Middle frontal gyrus (tissue), 1 donor: ENCODE measurements at regions not wholly inside any gene's neighbourhood (a gene's known extent, or its start where the extent isn't known, plus 50 kb on each side); places are given as distances from the start of the nearest gene placed in this dataset.

Source experiments
- DNase-seq: peaks from one replicate; pipeline ENCODE4 v3.0.0-alpha.2; 2015; ENCODE audit warnings: low spot score; ENCODE audit errors: extremely low spot score

GRCh38 chr5:93165559-93165958 lies 415.5 kb downstream of the NR2F1-AS1 start:
- DNase-seq: no peak

- DNase-seq: no peak
These were observed 416.3 kb downstream of the NR2F1-AS1 start for GRCh38 chr5:93164690-93165089.

- no peak for DNase-seq
These were observed 417.9 kb downstream of the NR2F1-AS1 start for GRCh38 chr5:93163010-93163663.

- DNase-seq: no peak
These were observed 419.1 kb downstream of the NR2F1-AS1 start for GRCh38 chr5:93161661-93162654.

GRCh38 chr5:93158841-93159240 lies 422.2 kb downstream of the NR2F1-AS1 start:
- DNase-seq: no peak

- no peak for DNase-seq
These were observed 424.5 kb downstream of the NR2F1-AS1 start for GRCh38 chr5:93156566-93156965.

- no peak for DNase-seq
These were observed 426.5 kb downstream of the NR2F1-AS1 start for GRCh38 chr5:93154535-93154934.

GRCh38 chr5:93153461-93153860 lies 427.6 kb downstream of the NR2F1-AS1 start:
- DNase-seq: no peak

- DNase-seq: no peak
These were observed 429.1 kb downstream of the NR2F1-AS1 start for GRCh38 chr5:93151896-93152295.

- no peak for DNase-seq
These were observed 429.9 kb downstream of the NR2F1-AS1 start for GRCh38 chr5:93151121-93151520.

- no peak for DNase-seq
These were observed 430.6 kb downstream of the NR2F1-AS1 start for GRCh38 chr5:93150311-93151012.

- no peak for DNase-seq
These were observed 435.3 kb downstream of the NR2F1-AS1 start for GRCh38 chr5:93145767-93146166.

GRCh38 chr5:93145019-93145418 lies 436.0 kb downstream of the NR2F1-AS1 start:
- no peak for DNase-seq

GRCh38 chr5:93141969-93142368 lies 439.1 kb downstream of the NR2F1-AS1 start:
- no peak for DNase-seq

GRCh38 chr5:93130624-93131490 lies 450.2 kb downstream of the NR2F1-AS1 start:
- no peak for DNase-seq

GRCh38 chr5:93126634-93127033 lies 454.4 kb downstream of the NR2F1-AS1 start:
- no peak for DNase-seq

GRCh38 chr5:93123127-93123526 lies 457.9 kb downstream of the NR2F1-AS1 start:
- DNase-seq: no peak

GRCh38 chr5:93122446-93122845 lies 458.6 kb downstream of the NR2F1-AS1 start:
- no peak for DNase-seq

GRCh38 chr5:93120771-93121170 lies 460.2 kb downstream of the NR2F1-AS1 start:
- DNase-seq: no peak

- no peak for DNase-seq
These were observed 461.0 kb downstream of the NR2F1-AS1 start for GRCh38 chr5:93120051-93120450.
